SK-N-SH treated with all-trans-retinoic acid at 6 μM for 48 hours (cell line): ENCODE measurements at regions not wholly inside any gene's neighbourhood (a gene's known extent, or its start where the extent isn't known, plus 50 kb on each side); places are given as distances from the start of the nearest gene placed in this dataset.

Source experiments
- ATAC-seq: fragments of 200-7000 bp; cut with Tn5 transposase; 3 replicates; pipeline ENCODE4 v1.9.1; 2020; ENCODE audit warnings: mild to moderate bottlenecking, moderate library complexity
- BACH2 ChIP-seq: fragments of 250-450 bp; sonication (Bioruptor Pico); IDR thresholded peaks from 2 replicates; pipeline ENCODE4 v1.9.0; 2021; ENCODE audit warnings: mild to moderate bottlenecking, borderline replicate concordance
- CSDC2 ChIP-seq: fragments of 250-450 bp; sonication (Bioruptor Pico); IDR thresholded peaks from 2 replicates; pipeline ENCODE4 v1.5.0; 2020; ENCODE audit warnings: mild to moderate bottlenecking, moderate library complexity
- ESRRG ChIP-seq: fragments of 250-450 bp; sonication (Bioruptor Pico); IDR thresholded peaks from 2 replicates; pipeline ENCODE4 v1.6.1; 2021; ENCODE audit warnings: mild to moderate bottlenecking
- ISL1 ChIP-seq: fragments of 250-450 bp; sonication (Bioruptor Pico); IDR thresholded peaks from 2 replicates; pipeline ENCODE4 v2.1.2; 2022; ENCODE audit warnings: mild to moderate bottlenecking, moderate library complexity
- OSR1 ChIP-seq: fragments of 250-450 bp; sonication (Bioruptor Pico); IDR thresholded peaks from 2 replicates; pipeline ENCODE4 v1.8.0; 2022; ENCODE audit warnings: moderate library complexity, mild to moderate bottlenecking, inconsistent platforms
- PATZ1 ChIP-seq: fragments of 250-450 bp; sonication (Bioruptor Pico); IDR thresholded peaks from 2 replicates; pipeline ENCODE4 v1.8.0; 2020; ENCODE audit warnings: mild to moderate bottlenecking, moderate library complexity, borderline replicate concordance
- PPARA ChIP-seq: fragments of 250-450 bp; sonication (Bioruptor Pico); IDR thresholded peaks from 2 replicates; pipeline ENCODE4 v1.5.0; 2020; ENCODE audit warnings: mild to moderate bottlenecking, borderline replicate concordance
- RARB ChIP-seq: fragments of 250-450 bp; sonication (Bioruptor Pico); IDR thresholded peaks from 2 replicates; pipeline ENCODE4 v1.8.0; 2021; ENCODE audit warnings: mild to moderate bottlenecking, moderate library complexity
- TCF4 ChIP-seq: fragments of 250-450 bp; sonication (Bioruptor Pico); IDR thresholded peaks from 2 replicates; pipeline ENCODE4 v1.8.0; 2021; ENCODE audit warnings: mild to moderate bottlenecking, moderate library complexity, borderline replicate concordance
- ZC3H10 ChIP-seq: fragments of 250-450 bp; sonication (Bioruptor Pico); IDR thresholded peaks from 2 replicates; pipeline ENCODE4 v1.5.1; 2021; ENCODE audit warnings: mild to moderate bottlenecking, moderate library complexity
- ZFP3 ChIP-seq: fragments of 250-450 bp; sonication (Bioruptor Pico); IDR thresholded peaks from 2 replicates; pipeline ENCODE4 v1.5.0; 2020; ENCODE audit warnings: mild to moderate bottlenecking, moderate library complexity
- ZFP30 ChIP-seq: fragments of 450-650 bp; formaldehyde crosslinking; IDR thresholded peaks from 2 replicates; pipeline ENCODE4 v1.5.0; 2022; ENCODE audit warnings: mild to moderate bottlenecking, moderate library complexity
- ZNF565 ChIP-seq: fragments of 450-650 bp; formaldehyde crosslinking; conservative IDR thresholded peaks from 2 replicates; pipeline ENCODE4 v1.5.0; 2020; ENCODE audit warnings: low read depth, mild to moderate bottlenecking, moderate library complexity
- ZNF70 ChIP-seq: fragments of 450-650 bp; formaldehyde crosslinking; IDR thresholded peaks from 2 replicates; pipeline ENCODE4 v1.5.0; 2020; ENCODE audit warnings: mild to moderate bottlenecking, moderate library complexity
- ZNF8 ChIP-seq: fragments of 450-650 bp; formaldehyde crosslinking; IDR thresholded peaks from 2 replicates; pipeline ENCODE4 v1.5.0; 2020; ENCODE audit warnings: mild to moderate bottlenecking, moderate library complexity
- TF ChIP-seq, protein P1 (sequence below): fragments of 250-450 bp; sonication (Bioruptor Pico); IDR thresholded peaks from 2 replicates; pipeline ENCODE4 v1.5.1; 2020; ENCODE audit warnings: low read depth, mild to moderate bottlenecking, moderate library complexity
- TF ChIP-seq, protein P2 (sequence below): fragments of 250-450 bp; sonication (Bioruptor Pico); IDR thresholded peaks from 2 replicates; pipeline ENCODE4 v1.5.0; 2020; ENCODE audit warnings: mild to moderate bottlenecking, moderate library complexity
- TF ChIP-seq, protein P3 (sequence below): fragments of 250-450 bp; sonication (Bioruptor Pico); IDR thresholded peaks from 2 replicates; pipeline ENCODE4 v1.5.1; 2021; ENCODE audit warnings: mild to moderate bottlenecking, moderate library complexity

- peak; percentile 76 for ATAC-seq
These were observed 197.3 kb upstream of the CPNE8 start for GRCh38 chr12:39102474-39103209.

DNA sequence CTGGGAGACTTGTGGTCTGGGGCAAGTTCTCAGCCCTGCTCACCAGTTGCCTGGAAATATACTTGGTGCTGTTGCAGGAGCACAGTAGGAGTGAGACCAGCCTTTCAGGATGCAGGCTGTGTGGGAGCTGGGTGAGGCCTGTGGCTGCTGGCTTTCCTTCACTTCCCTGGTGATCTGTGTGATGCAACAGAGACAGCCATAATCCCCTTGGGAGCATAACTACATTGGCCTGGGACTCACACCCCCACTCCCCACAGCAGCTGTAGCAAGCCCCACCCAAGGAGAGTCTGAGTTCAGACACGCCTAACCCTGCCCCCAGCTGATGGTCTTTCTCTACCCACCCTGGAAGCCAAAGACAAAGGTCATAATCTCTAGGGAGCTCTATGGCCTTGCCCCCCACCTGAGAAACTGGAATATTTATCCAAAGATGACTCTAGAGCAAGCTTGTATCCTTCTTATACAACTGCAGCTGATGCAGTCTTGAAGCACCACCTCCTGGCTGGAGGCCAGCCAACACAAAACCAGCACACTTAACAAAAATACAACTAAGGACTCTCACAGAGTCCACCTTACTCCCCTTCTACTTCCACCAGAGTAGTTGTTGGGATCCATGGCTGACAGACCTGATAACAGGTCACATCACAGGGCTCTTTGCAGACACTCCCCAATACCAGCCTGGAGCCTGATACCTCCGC, 190.4 kb upstream of the CPNE8 start:
- ATAC-seq = no peak
- TF ChIP-seq, protein P1, sequence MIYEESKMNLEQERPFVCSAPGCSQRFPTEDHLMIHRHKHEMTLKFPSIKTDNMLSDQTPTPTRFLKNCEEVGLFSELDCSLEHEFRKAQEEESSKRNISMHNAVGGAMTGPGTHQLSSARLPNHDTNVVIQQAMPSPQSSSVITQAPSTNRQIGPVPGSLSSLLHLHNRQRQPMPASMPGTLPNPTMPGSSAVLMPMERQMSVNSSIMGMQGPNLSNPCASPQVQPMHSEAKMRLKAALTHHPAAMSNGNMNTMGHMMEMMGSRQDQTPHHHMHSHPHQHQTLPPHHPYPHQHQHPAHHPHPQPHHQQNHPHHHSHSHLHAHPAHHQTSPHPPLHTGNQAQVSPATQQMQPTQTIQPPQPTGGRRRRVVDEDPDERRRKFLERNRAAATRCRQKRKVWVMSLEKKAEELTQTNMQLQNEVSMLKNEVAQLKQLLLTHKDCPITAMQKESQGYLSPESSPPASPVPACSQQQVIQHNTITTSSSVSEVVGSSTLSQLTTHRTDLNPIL (CRISPR knock-in tag) = no peak
- no peak for TF ChIP-seq ZNF8 (CRISPR knock-in tag)
- TF ChIP-seq PATZ1 (CRISPR knock-in tag) = no peak
- no peak for TF ChIP-seq TCF4 (CRISPR knock-in tag)
- TF ChIP-seq ISL1 (CRISPR knock-in tag) = no peak
- TF ChIP-seq ZFP30 (CRISPR knock-in tag) = no peak
- TF ChIP-seq ZC3H10 (CRISPR knock-in tag) = no peak
- TF ChIP-seq BACH2 = no peak
- no peak for TF ChIP-seq ZNF70 (CRISPR knock-in tag)
- TF ChIP-seq CSDC2 (CRISPR knock-in tag) = no peak
- no peak for TF ChIP-seq OSR1 (CRISPR knock-in tag)
- no peak for TF ChIP-seq ESRRG (CRISPR knock-in tag)
- TF ChIP-seq RARB = no peak
- TF ChIP-seq, protein P2, sequence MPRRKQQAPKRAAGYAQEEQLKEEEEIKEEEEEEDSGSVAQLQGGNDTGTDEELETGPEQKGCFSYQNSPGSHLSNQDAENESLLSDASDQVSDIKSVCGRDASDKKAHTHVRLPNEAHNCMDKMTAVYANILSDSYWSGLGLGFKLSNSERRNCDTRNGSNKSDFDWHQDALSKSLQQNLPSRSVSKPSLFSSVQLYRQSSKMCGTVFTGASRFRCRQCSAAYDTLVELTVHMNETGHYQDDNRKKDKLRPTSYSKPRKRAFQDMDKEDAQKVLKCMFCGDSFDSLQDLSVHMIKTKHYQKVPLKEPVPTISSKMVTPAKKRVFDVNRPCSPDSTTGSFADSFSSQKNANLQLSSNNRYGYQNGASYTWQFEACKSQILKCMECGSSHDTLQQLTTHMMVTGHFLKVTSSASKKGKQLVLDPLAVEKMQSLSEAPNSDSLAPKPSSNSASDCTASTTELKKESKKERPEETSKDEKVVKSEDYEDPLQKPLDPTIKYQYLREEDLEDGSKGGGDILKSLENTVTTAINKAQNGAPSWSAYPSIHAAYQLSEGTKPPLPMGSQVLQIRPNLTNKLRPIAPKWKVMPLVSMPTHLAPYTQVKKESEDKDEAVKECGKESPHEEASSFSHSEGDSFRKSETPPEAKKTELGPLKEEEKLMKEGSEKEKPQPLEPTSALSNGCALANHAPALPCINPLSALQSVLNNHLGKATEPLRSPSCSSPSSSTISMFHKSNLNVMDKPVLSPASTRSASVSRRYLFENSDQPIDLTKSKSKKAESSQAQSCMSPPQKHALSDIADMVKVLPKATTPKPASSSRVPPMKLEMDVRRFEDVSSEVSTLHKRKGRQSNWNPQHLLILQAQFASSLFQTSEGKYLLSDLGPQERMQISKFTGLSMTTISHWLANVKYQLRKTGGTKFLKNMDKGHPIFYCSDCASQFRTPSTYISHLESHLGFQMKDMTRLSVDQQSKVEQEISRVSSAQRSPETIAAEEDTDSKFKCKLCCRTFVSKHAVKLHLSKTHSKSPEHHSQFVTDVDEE (CRISPR knock-in tag) = no peak
- TF ChIP-seq ZNF565 (CRISPR knock-in tag) = no peak
- TF ChIP-seq, protein P3, sequence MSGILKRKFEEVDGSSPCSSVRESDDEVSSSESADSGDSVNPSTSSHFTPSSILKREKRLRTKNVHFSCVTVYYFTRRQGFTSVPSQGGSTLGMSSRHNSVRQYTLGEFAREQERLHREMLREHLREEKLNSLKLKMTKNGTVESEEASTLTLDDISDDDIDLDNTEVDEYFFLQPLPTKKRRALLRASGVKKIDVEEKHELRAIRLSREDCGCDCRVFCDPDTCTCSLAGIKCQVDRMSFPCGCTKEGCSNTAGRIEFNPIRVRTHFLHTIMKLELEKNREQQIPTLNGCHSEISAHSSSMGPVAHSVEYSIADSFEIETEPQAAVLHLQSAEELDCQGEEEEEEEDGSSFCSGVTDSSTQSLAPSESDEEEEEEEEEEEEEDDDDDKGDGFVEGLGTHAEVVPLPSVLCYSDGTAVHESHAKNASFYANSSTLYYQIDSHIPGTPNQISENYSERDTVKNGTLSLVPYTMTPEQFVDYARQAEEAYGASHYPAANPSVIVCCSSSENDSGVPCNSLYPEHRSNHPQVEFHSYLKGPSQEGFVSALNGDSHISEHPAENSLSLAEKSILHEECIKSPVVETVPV (CRISPR knock-in tag) = no peak

More at GRCh38 chr12:39102474-39103209, 197.3 kb upstream of the CPNE8 start:
- TF ChIP-seq ZFP3 (peak; percentile 51; the same call in 1 of the 2 replicates), ESRRG (CRISPR knock-in tag) (no peak), PATZ1 (CRISPR knock-in tag) (peak; percentile 46; the same call in 1 of the 2 replicates), PPARA (no peak), TCF4 (CRISPR knock-in tag) (no peak), ISL1 (CRISPR knock-in tag) (peak; percentile 98)
- TF ChIP-seq, protein P2 (CRISPR knock-in tag) = no peak
- TF ChIP-seq, protein P1 (CRISPR knock-in tag) = peak; percentile 66
